ENCODE measurements at regions not wholly inside any gene's neighbourhood (a gene's known extent, or its start where the extent isn't known, plus 50 kb on each side); places are given as distances from the start of the nearest gene placed in this dataset.
"Not testable (repeated sequence)": the region's sequence is repeated elsewhere in the genome, so short reads cannot be mapped to it uniquely, and the experiment has no call there.

- not testable (repeated sequence) for DNase-seq (ENCODE audit: low read depth in 1 of 2, low spot score in 1 of 2)
Observed at GRCh38 chr11:3445535-3445934, 66.6 kb upstream of the ZNF195 start.

DNA sequence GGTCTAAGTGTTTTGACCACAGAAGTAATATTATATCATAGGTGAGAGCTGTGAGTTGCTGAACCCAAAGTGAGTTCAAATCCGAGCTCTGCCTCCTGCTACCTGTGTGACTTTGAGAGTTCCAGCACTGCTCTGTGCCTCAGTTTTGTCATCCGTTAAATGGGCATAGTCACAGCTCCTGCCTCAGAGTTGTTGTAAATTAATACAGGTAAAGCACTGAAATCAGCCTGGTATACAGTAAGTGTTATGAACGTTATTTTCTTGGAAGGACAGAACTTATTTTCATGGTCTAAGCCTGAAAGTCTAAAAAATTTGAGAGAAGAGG is 65.4 kb upstream of the ZNF195 start:
- DNase-seq (ENCODE audit: low read depth in 1 of 2, low spot score in 1 of 2): not testable (repeated sequence)

GRCh38 chr11:3443700-3444419 is 64.9 kb upstream of the ZNF195 start:
- DNase-seq (ENCODE audit: low read depth in 1 of 2, low spot score in 1 of 2): not testable (repeated sequence)

DNA sequence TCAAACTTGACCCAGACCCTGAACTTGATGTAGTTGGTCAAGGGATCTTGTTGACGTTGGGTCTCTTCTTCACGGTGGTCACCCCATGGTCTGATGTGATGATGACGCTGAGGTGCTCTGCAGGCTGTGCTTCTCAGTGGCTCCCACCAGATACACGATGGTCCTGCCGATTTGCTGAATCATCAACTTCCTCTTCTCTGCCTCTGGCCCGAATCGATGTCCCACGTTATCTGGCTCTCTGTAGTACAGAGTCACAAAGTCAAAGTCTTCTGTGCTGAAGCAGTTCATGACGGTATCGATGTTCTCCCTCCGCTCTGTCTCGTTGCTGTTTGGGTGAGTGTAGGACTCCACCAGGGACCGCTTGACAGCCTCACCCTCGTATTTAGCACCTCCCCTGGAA is 58.5 kb upstream of the ZNF195 start:
- not testable (repeated sequence) for DNase-seq (ENCODE audit: low read depth in 1 of 2, low spot score in 1 of 2)

- no peak for DNase-seq (ENCODE audit: low read depth in 1 of 2, low spot score in 1 of 2)
Observed at GRCh38 chr11:3434976-3435375, 56.0 kb upstream of the ZNF195 start.

GRCh38 chr11:3429191-3429590 is 50.2 kb upstream of the ZNF195 start:
- not testable (repeated sequence) for DNase-seq (ENCODE audit: low read depth in 1 of 2, low spot score in 1 of 2)

Data from stimulated activated CD4-positive, alpha-beta T cell treated with anti-CD3 and anti-CD28 coated beads, Interleukin-15, amount 100 ng/mL, for 1 hour (primary cell).